ENCODE measurements at regions not wholly inside any gene's neighbourhood (a gene's known extent, or its start where the extent isn't known, plus 50 kb on each side); places are given as distances from the start of the nearest gene placed in this dataset.
"Not testable (repeated sequence)": the region's sequence is repeated elsewhere in the genome, so short reads cannot be mapped to it uniquely, and the experiment has no call there.

- DNase-seq (ENCODE audit: low spot score): no peak
Measured at GRCh38 chr2:184114439-184114838, 483.9 kb upstream of the ZNF804A start.

DNA sequence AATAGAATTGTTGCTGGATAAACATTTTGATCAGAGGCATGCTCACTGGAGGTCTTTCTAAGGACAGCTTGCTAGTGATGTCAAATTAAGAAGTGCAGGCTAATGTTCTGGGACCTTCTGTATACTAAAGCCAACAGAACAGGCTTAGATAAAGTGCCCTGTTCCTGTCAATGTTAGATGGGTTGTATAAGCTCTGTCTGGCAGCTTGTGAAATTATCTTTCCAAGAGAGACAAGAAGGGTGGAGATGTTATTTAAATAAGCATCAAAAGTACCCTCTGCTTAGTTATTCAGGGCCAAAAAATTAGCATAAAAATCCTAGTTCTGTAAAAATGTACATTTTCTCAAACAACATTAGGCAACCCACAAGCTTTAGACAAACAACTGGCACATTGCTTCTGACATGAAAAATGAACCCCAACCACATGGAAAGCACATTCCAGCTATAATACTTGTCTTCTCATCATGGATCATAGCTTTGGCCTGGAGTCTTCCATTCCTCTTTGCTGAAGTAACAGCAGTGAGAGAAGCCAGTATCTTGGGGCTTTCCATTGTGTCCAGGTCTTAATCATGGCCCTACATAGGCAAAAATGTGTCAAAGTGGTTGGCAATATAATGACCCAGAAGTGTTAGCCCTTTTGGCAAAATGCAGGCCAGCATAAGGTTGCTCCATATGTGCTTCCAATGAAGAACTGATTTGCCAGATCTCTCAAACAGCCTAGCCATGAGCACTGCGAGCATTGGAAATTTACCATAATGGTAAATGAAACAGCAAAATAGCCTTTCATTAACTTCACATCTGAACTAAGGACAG lies 478.1 kb upstream of the ZNF804A start:
- no peak for DNase-seq (ENCODE audit: low spot score)

DNA sequence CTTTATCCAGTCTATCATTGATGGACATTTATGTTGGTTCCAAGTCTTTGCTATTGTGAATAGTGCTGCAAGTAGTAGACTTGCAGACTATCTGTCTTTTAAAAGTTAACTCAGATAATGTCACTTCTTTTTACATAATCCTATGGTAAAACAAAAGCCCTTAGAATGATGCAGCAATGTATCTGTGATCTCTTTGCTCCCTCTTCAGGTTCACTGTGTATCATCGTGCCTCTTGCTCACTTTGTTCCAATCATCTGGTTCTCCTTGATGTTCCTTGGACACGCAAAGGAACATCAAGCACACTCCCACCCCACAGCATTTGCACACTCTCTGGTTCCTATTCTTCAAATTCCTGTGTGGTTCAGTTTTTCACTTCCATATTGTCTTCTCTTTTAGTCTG lies 472.5 kb upstream of the ZNF804A start:
- no peak for DNase-seq (ENCODE audit: low spot score)

DNA sequence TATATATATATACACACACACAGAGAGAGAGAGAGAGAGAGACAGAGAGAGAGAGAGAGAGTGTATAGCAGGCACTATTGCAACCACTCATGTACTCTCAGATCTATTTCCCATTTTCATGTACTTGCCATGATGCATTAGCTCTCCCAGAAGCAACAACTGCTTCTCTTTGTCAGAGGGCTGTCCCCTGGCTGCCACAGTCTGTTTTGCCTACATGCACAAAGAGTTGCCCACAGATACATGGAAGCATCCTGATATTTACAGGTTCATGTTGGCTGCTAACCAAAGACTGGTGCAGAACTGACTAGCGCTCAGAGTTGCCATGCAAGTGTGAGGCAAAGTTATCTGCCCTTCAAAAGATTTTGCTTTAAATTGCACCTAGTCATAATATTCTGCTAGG lies 469.3 kb upstream of the ZNF804A start:
- DNase-seq (ENCODE audit: low spot score): no peak

GRCh38 chr2:184137955-184138354 lies 460.4 kb upstream of the ZNF804A start:
- no peak for DNase-seq (ENCODE audit: low spot score)

GRCh38 chr2:184141866-184142265 lies 456.5 kb upstream of the ZNF804A start:
- no peak for DNase-seq (ENCODE audit: low spot score)

- no peak for DNase-seq (ENCODE audit: low spot score)
Measured at GRCh38 chr2:184154438-184154837, 443.9 kb upstream of the ZNF804A start.

DNA sequence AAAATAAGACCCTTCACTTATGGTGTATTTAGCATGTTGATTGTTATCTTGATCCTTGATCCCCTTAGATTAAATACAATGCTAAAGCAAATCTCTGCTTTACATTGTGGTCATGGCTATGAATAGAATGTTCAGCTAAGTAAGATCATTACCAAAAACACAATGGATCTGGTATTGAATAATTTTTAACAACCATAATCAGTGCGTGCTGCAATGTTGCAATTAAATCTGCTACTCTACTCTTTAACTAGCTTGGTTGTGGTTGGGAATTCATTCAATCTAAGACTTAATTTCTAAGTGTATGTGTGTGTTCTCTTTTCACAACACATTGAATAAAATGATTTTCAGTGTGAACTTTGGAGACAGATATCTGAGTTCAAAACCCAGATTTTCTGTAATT lies 442.5 kb upstream of the ZNF804A start:
- no peak for DNase-seq (ENCODE audit: low spot score)

DNA sequence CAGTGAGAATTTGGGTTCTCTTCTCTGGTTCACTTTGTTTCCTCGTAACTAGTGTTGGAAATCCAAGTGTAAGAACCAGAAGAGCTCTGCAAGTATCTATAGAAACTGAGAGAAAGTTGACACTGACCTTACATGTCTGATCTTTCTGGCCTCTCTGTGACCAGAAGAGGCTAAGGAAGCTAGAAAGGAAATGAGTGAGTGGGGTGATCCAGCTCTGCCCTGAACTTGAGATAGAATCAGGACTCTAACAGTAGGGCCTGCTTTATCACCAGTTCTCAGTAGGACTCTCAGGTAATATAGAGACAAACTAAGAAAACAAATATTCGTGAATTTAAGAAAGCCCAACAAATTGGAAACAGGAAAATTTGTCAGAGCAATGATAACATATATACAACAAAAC lies 441.2 kb upstream of the ZNF804A start:
- no peak for DNase-seq (ENCODE audit: low spot score)

DNA sequence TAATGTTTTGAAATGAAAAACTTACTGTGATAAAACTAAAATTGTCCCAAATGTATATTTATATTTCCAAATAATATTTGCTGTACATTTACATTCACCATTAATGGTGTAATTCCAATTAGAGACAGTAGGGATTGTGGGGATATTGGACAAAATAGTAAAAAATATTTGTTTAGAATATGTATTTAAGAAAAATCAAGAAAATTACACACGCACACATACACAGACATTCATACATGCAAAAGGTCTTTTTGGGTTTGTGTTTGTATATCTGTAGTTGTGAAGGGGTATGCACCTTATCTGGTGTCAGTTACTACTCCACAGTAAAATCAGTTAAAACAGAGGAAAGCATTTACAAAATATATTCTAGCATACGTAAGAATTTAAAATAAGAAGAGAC lies 435.9 kb upstream of the ZNF804A start:
- no peak for DNase-seq (ENCODE audit: low spot score)

DNA sequence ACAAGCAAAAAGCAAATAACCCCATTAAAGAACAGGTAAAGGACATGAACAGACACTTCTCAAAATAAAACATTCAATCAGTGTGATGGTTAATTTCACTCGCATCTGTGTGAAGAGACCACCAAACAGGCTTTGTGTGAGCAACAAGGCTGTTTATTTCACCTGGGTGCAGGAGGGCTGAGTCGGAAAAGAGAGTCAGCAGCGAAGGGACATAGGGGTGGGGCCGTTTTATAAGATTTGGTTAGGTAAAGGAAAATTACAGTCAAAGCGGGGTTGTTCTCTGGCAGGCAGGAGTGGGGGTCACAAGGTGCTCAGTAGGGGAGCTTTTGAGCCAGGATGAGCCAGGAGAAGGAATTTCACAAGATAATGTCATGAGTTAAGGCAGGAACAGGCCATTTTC lies 429.5 kb upstream of the ZNF804A start:
- not testable (repeated sequence) for DNase-seq (ENCODE audit: low spot score)

GRCh38 chr2:184169366-184169765 lies 429.0 kb upstream of the ZNF804A start:
- no peak for DNase-seq (ENCODE audit: low spot score)

GRCh38 chr2:184174493-184175104 lies 423.7 kb upstream of the ZNF804A start:
- no peak for DNase-seq (ENCODE audit: low spot score)

DNA sequence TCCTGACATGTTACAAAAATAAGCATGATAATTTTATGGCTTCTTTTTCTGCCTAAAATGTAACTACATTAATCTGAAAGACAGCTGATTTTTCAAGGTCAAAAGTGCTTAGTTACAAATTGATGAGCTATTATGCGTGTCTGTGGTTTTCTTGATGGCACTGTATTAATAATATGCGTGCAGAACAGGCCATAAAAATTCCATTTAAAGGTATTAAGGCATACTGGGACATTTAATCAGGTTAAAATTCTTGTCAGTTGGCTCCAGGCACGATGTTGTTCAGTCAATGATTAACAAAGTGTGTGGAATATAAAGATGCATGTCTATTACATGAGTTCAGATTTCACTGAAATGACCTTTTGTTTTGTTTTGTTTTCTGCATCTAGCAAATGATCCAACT lies 420.1 kb upstream of the ZNF804A start:
- DNase-seq (ENCODE audit: low spot score): no peak

- DNase-seq (ENCODE audit: low spot score): no peak
Measured at GRCh38 chr2:184186436-184186835, 411.9 kb upstream of the ZNF804A start.

DNA sequence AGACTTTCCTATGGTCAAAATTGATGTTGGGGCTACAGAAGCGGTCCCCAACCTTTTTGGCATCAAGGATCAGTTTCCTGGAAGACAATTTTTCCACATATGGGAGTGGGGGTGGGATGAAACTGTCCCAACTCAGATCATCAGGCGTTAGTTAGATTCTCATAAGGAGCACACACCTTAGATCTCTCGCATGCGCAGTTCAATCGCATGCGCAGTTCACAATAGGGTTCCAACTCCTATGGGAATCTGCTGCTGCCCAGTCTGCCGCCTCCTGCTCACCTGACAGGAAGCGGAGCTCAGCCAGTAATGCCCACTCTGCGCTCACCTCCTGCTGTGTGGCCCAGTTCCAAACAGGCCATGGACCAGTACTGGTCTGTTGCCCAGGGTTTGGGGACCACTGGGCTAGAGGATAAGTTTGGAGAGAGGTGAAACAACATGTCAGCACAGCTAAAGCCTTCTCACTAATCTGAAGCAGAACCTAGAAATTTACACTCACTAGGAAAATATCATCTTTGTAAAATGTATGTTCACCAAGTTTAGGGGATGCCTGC lies 410.8 kb upstream of the ZNF804A start:
- no peak for DNase-seq (ENCODE audit: low spot score)

GRCh38 chr2:184190725-184191124 lies 407.6 kb upstream of the ZNF804A start:
- no peak for DNase-seq (ENCODE audit: low spot score)

DNA sequence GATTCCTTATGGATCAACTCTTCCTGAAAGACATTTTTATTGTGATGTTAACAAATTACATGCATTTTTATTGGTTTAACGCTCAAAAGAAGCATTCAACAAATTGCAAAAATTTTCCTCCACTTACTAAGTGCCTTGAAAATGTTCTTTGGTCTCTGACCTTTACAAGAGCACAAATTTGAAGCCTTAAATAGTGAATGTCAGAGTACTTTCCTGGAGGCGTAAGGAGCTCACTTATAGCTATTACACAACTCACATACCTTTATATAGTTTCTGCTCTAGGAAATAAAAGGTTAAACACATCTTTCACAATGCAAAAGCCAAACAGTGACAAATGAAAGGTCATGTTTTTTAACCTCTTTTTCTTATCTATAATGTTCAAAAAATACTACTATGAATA lies 405.7 kb upstream of the ZNF804A start:
- DNase-seq (ENCODE audit: low spot score): no peak

GRCh38 chr2:184197413-184197812 lies 400.9 kb upstream of the ZNF804A start:
- DNase-seq (ENCODE audit: low spot score): no peak

DNA sequence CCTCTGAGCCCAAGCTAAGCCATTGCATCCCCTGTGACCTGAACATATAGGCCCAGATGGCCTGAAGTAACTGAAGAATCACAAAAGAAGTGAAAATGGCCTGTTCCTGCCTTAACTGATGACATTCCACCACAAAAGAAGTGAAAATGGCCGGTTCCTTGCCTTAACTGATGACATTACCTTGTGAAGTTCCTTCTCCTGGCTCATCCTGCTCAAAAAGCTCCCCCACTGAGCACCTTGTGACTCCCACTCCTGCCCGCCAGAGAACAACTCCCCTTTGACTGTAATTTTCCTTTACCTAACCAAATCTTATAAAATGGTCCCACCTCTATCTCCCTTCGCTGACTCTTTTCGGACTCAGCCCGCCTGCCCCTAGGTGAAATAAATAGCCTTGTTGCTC lies 399.5 kb upstream of the ZNF804A start:
- DNase-seq (ENCODE audit: low spot score): not testable (repeated sequence)

DNA sequence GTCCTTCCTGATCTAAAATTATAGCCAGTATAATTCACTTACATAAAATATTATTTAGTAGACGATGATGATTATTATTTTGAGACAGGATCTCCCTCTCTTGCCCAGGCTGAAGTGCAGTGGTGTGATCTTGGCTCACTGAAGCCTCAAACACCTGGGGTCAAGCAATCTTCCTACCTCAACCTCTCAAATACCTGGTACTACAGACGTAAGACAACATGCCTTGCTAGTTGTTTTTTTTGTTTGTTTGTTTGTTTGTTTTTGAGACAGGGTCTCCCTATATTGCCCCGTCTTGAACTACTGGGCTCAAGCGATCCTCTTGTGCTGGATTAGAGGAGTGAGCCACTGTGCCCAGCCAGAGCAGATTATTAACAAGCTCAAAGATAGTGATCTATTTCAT lies 399.1 kb upstream of the ZNF804A start:
- no peak for DNase-seq (ENCODE audit: low spot score)

GRCh38 chr2:184201246-184201645 lies 397.1 kb upstream of the ZNF804A start:
- no peak for DNase-seq (ENCODE audit: low spot score)

DNA sequence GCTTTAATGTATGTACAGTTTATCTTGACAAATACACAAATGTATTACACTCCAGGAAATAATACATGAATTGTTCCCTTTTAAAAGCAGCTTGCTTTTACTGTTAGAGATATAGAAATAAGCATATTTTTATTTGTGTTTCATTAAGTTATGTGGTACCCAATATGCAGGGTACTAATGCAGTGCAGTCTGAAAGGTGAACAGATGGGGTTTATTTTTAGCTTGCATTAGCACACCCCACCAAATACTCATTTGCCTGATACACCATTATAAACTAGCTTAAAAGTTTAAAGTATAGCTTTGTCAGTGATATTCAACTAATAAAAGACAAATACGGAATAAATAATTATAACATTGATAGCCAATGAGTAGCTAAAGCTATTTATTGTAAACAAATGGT lies 394.7 kb upstream of the ZNF804A start:
- DNase-seq (ENCODE audit: low spot score): no peak
